Left cardiac atrium (tissue), 4 donors: ENCODE measurements at regions not wholly inside any gene's neighbourhood (a gene's known extent, or its start where the extent isn't known, plus 50 kb on each side); places are given as distances from the start of the nearest gene placed in this dataset.

Source experiments
- ATAC-seq, 2 donors: fragments of 200-7000 bp; cut with Tn5 transposase; one replicate each; pipeline ENCODE4 v1.9.1; 2020; ENCODE audit warnings: mild to moderate bottlenecking in 2 of 2, moderate library complexity in 2 of 2
- DNase-seq: peaks from one replicate; pipeline ENCODE4 v3.0.0-alpha.2; 2020
- intact Hi-C, 2 donors: fragments of 100-400 bp; cut with DNase I; formaldehyde crosslinking; loops; one replicate each; pipeline versions ENCODE4 v1.14.1 to v1.15.1; 2022 to 2023
- donor health status: DM: no; HTN: yes; CAD: no.
- donor health status: DM: no; HTN: yes; CAD: no; lungs with severe emphysema.
- donor health status: DM: yes; HTN: yes; CAD: no.
- donor health status: Dilated cardiomyopathy.

- no peak for ATAC-seq
- DNase-seq, result no peak
- intact Hi-C loops, result no loop called here
These were observed 91.7 kb upstream of the SHISAL1 start for GRCh38 chr22:44404341-44405020.

DNA sequence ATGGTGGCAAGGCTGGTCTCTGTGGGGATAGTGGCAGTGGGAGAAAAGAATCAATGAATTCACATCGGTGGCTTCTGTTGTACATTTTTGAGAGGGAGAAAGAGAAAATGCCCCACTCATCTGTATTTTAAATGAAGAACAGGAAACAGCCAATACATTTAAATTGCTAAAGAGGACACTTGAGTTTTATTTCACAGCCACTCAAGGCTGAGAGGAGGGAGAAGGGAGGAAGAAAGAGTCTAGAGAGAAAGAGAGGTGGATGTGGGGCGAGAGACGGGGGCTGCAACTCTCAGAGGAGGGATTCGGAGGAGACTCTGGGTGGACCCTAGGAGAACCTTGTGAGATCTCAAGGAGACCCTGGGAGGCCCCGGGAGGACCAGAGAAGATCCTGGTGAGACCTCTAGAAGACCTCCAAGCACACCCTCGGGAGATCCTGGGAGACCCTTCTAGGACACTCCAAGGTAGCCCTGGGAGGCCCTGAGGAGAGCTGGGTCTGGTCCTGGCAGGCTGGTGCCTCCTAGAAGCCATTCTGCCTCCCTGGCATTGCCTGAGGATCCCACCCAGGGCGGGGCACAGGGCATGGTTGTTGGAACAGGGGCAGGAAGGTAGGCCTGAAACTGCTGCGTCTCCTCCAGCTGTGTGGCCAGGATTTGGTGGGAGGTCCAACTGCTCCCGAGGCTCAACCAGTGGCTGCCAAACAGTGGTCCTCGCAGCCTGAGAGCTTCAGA is 91.0 kb upstream of the SHISAL1 start:
- ATAC-seq (no peak), DNase-seq (no peak)
- intact Hi-C loops, result no loop called here

- DNase-seq (no peak), ATAC-seq (no peak)
- intact Hi-C loops, result no loop called here
These were observed 90.4 kb upstream of the SHISAL1 start for GRCh38 chr22:44403166-44403565.

DNA sequence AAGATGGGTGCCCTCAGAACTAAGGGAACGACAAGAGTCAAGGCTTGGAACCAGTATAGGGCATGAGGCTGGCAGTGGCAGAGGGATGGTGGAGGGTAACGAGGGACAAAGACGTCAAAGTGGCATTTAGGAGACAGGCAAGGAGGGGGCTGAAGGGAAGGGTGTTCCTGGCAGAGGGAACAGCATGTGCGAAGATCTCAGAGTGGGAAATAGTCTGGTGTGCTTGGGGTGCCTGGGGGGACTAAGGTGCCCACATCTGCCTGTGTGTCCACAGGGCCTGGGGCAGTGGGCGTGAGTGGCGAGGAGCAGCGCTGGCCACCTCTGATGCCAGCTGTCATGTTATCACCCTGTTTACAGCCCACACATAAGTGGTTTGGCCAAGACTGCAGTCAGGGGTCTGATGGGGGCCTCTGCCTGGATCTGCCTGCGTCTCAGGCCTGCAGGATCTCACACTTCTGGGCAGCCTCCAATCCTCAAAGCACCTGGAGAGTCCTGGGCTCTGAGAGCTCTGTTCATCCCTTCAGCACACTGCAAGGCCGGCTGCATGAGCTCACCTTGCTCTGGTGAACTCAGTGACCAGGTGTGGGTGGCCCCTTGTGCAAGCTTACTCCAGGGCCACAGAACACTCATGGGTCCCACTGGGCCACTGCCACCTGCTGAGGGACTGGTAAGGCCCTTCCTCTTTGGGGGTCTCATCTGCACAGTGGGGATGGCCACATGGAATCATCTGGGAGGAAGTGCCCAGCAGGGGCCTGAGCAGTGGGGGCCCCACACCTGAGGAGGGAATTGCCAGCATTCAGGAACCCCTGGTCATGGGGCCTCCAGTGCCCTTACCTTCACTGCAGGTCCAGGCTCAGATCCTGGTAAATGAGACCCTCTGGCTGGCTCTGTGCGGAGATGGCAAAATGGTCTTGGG is 89.7 kb upstream of the SHISAL1 start:
- intact Hi-C loops, result no loop called here
- no peak for DNase-seq
- ATAC-seq, result no peak

- intact Hi-C loops, result no loop called here
- DNase-seq (no peak), ATAC-seq (no peak)
These were observed 89.0 kb upstream of the SHISAL1 start for GRCh38 chr22:44401783-44402110.

DNA sequence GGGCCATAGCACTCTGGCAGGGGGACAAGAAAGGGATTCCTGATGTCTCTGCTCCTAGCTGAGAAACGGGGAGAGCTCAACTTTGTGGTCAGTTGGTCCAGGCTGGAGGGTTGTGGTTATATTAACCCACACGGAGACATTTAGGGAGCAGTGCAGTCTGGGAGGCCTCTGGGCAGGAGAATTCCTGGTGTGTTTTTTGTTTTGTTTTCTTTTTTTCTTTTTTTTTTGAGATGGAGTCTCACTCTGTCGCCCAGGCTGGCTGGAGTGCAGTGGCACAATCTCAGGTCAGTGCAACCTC is 88.0 kb upstream of the SHISAL1 start:
- intact Hi-C loops, result no loop called here
- ATAC-seq (no peak), DNase-seq (no peak)

GRCh38 chr22:44399906-44400762 is 87.4 kb upstream of the SHISAL1 start:
- DNase-seq (no peak), ATAC-seq (no peak)
- intact Hi-C loops, result no loop called here

- ATAC-seq (peak in 1 of 2 donors; percentile 27), DNase-seq (no peak)
- intact Hi-C loops, result no loop called here
These were observed 86.4 kb upstream of the SHISAL1 start for GRCh38 chr22:44398856-44399837.

GRCh38 chr22:44396727-44397722 is 84.3 kb upstream of the SHISAL1 start:
- ATAC-seq, result no peak
- no peak for DNase-seq
- intact Hi-C loops, result no loop called here

GRCh38 chr22:44396021-44396726 is 83.4 kb upstream of the SHISAL1 start:
- ATAC-seq (no peak), DNase-seq (no peak)
- intact Hi-C loops, result no loop called here

GRCh38 chr22:44395118-44396005 is 82.6 kb upstream of the SHISAL1 start:
- intact Hi-C loops, result no loop called here
- ATAC-seq, result no peak
- DNase-seq, result no peak

GRCh38 chr22:44394246-44395117 is 81.7 kb upstream of the SHISAL1 start:
- intact Hi-C loops, result no loop called here
- DNase-seq (no peak), ATAC-seq (no peak)

DNA sequence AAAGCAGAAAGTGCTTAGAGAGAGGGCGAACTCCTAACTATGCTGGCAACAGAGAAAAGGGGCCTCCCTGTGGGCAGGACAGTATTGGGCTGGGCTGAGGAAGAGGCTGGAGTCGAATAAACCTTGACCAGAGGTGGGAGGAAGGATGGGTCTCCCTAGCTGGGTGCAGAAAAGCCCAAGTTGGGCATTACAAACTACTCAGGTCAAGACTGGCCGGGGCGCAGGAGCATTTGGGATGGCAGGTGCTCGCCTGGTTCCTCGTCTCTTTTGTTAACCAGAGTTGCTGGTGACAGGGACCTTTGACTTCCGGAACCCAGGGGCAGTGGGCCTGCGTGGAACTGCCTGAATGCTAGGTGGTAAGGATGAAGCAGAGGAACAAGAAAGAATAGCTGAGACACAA is 80.3 kb upstream of the SHISAL1 start:
- DNase-seq (no peak), ATAC-seq (no peak)
- intact Hi-C loops, result no loop called here

GRCh38 chr22:44392446-44392921 is 79.7 kb upstream of the SHISAL1 start:
- DNase-seq, result no peak
- ATAC-seq, result no peak
- intact Hi-C loops, result no loop called here
